Erythroblast (primary cell): ENCODE measurements at regions not wholly inside any gene's neighbourhood (a gene's known extent, or its start where the extent isn't known, plus 50 kb on each side); places are given as distances from the start of the nearest gene placed in this dataset.

ENCODE experiments used
- GATA1 ChIP-seq: IDR thresholded peaks from 2 replicates; pipeline ENCODE4 v1.6.1; 2011; ENCODE audit warnings: low read depth, mild to moderate bottlenecking, control low read depth, low read length, moderate library complexity
- POLR2A ChIP-seq: IDR thresholded peaks from 2 replicates; pipeline ENCODE4 v1.6.1; 2011; ENCODE audit warnings: mild to moderate bottlenecking, low read length

- TF ChIP-seq POLR2A (no peak), GATA1 (no peak)
Measured at GRCh38 chr12:130083002-130083401, 79.3 kb upstream of the FZD10 start.
